ENCODE measurements at regions not wholly inside any gene's neighbourhood (a gene's known extent, or its start where the extent isn't known, plus 50 kb on each side); places are given as distances from the start of the nearest gene placed in this dataset.

DNA sequence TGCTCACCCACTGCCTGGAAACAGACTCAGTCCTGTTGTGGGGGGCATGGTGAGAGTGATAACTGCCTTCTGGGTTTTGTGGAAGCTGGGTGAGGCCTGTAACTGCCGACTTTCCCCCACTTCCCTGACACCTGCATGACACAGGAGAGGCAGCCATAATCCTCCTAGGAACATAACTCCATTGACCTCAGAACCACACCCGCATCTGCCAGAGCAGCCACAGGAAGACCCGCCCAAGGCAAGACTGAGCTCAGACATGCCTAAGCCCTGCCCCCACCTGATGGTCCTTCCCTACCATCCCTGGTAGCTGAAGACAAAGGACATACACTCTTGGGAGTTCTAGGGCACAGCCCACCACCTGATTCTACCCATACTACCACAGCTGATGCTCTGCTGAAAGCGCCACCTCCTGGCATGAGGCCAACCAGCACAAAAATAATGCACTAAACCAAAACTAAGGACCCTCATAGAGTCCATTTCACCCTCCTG, 326.7 kb downstream of the RBM26 start:
- TF ChIP-seq, protein P1, sequence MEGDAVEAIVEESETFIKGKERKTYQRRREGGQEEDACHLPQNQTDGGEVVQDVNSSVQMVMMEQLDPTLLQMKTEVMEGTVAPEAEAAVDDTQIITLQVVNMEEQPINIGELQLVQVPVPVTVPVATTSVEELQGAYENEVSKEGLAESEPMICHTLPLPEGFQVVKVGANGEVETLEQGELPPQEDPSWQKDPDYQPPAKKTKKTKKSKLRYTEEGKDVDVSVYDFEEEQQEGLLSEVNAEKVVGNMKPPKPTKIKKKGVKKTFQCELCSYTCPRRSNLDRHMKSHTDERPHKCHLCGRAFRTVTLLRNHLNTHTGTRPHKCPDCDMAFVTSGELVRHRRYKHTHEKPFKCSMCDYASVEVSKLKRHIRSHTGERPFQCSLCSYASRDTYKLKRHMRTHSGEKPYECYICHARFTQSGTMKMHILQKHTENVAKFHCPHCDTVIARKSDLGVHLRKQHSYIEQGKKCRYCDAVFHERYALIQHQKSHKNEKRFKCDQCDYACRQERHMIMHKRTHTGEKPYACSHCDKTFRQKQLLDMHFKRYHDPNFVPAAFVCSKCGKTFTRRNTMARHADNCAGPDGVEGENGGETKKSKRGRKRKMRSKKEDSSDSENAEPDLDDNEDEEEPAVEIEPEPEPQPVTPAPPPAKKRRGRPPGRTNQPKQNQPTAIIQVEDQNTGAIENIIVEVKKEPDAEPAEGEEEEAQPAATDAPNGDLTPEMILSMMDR (conservative IDR thresholded peaks at IDR 0.05; ENCODE audit: low read length), result peak; percentile 51
- TF ChIP-seq EZH2phosphoT487 (IDR thresholded peaks at IDR 0.05; ENCODE audit: borderline replicate concordance, low read depth, low read length), result no peak

Data from OCI-LY7 (cell line).